ENCODE measurements at regions not wholly inside any gene's neighbourhood (a gene's known extent, or its start where the extent isn't known, plus 50 kb on each side); places are given as distances from the start of the nearest gene placed in this dataset.

GRCh38 chr3:124293584-124293983, 301.7 kb upstream of the ROPN1 start:
- TF ChIP-seq ZNF274 (IDR thresholded peaks at IDR 0.05; ENCODE audit: low read depth, low read length) (no peak), YY1 (IDR thresholded peaks at IDR 0.05; ENCODE audit: insufficient read depth, insufficient read length) (no peak)
